ENCODE measurements at regions not wholly inside any gene's neighbourhood (a gene's known extent, or its start where the extent isn't known, plus 50 kb on each side); places are given as distances from the start of the nearest gene placed in this dataset.
"Not testable (repeated sequence)": the region's sequence is repeated elsewhere in the genome, so short reads cannot be mapped to it uniquely, and the experiment has no call there.

- DNase-seq: no peak
Measured at GRCh38 chr9:85487872-85488271, 253.9 kb downstream of the AGTPBP1 start.

GRCh38 chr9:85484235-85484634 lies 257.5 kb downstream of the AGTPBP1 start:
- DNase-seq: no peak

GRCh38 chr9:85483208-85483607 lies 258.5 kb downstream of the AGTPBP1 start:
- DNase-seq: no peak

- no peak for DNase-seq
Measured at GRCh38 chr9:85479305-85479704, 262.4 kb downstream of the AGTPBP1 start.

GRCh38 chr9:85478847-85479246 lies 262.9 kb downstream of the AGTPBP1 start:
- DNase-seq: no peak

GRCh38 chr9:85474896-85475295 lies 266.9 kb downstream of the AGTPBP1 start:
- DNase-seq: not testable (repeated sequence)

- DNase-seq: no peak
Measured at GRCh38 chr9:85471791-85472190, 270.0 kb downstream of the AGTPBP1 start.

- DNase-seq: no peak
Measured at GRCh38 chr9:85469041-85469440, 272.7 kb downstream of the AGTPBP1 start.

- no peak for DNase-seq
Measured at GRCh38 chr9:85466834-85467233, 274.9 kb downstream of the AGTPBP1 start.

GRCh38 chr9:85458114-85458864 lies 283.5 kb downstream of the AGTPBP1 start:
- not testable (repeated sequence) for DNase-seq

GRCh38 chr9:85453850-85454249 lies 287.9 kb downstream of the AGTPBP1 start:
- no peak for DNase-seq

- DNase-seq: no peak
Measured at GRCh38 chr9:85452841-85453240, 288.9 kb downstream of the AGTPBP1 start.

GRCh38 chr9:85451680-85452079 lies 290.1 kb downstream of the AGTPBP1 start:
- no peak for DNase-seq

GRCh38 chr9:85445887-85446286 lies 295.9 kb downstream of the AGTPBP1 start:
- DNase-seq: no peak

GRCh38 chr9:85444243-85444642 lies 297.5 kb downstream of the AGTPBP1 start:
- DNase-seq: no peak

- no peak for DNase-seq
Measured at GRCh38 chr9:85443190-85443598, 298.6 kb downstream of the AGTPBP1 start.

GRCh38 chr9:85439791-85440190 lies 302.0 kb downstream of the AGTPBP1 start:
- DNase-seq: no peak

- DNase-seq: not testable (repeated sequence)
Measured at GRCh38 chr9:85433956-85434355, 307.8 kb downstream of the AGTPBP1 start.

- DNase-seq: not testable (repeated sequence)
Measured at GRCh38 chr9:85433551-85433950, 308.2 kb downstream of the AGTPBP1 start.

GRCh38 chr9:85433046-85433445 lies 308.7 kb downstream of the AGTPBP1 start:
- no peak for DNase-seq

- no peak for DNase-seq
Measured at GRCh38 chr9:85432599-85432998, 309.2 kb downstream of the AGTPBP1 start.

- peak; percentile 35 for DNase-seq
Measured at GRCh38 chr9:85431339-85432102, 310.2 kb downstream of the AGTPBP1 start.

- DNase-seq: no peak
Measured at GRCh38 chr9:85430659-85431338, 311.0 kb downstream of the AGTPBP1 start.

GRCh38 chr9:85428230-85428629 lies 313.5 kb downstream of the AGTPBP1 start:
- DNase-seq: no peak
